IPS-18c (cell line): ENCODE measurements at regions not wholly inside any gene's neighbourhood (a gene's known extent, or its start where the extent isn't known, plus 50 kb on each side); places are given as distances from the start of the nearest gene placed in this dataset.
"Not testable (repeated sequence)": the region's sequence is repeated elsewhere in the genome, so short reads cannot be mapped to it uniquely, and the experiment has no call there.

Experiments used
- H3K4me3 ChIP-seq: 2 replicates; pipeline ENCODE4 v1.7.0; 2013; ENCODE audit warnings: low read depth, mild to moderate bottlenecking, low read length, moderate library complexity; ENCODE audit not compliant: insufficient read depth
- H3K9me3 ChIP-seq: one replicate; pipeline ENCODE4 v1.6.1; 2013; ENCODE audit warnings: mild to moderate bottlenecking, low read length, moderate library complexity; ENCODE audit not compliant: control insufficient read depth, insufficient read depth

DNA sequence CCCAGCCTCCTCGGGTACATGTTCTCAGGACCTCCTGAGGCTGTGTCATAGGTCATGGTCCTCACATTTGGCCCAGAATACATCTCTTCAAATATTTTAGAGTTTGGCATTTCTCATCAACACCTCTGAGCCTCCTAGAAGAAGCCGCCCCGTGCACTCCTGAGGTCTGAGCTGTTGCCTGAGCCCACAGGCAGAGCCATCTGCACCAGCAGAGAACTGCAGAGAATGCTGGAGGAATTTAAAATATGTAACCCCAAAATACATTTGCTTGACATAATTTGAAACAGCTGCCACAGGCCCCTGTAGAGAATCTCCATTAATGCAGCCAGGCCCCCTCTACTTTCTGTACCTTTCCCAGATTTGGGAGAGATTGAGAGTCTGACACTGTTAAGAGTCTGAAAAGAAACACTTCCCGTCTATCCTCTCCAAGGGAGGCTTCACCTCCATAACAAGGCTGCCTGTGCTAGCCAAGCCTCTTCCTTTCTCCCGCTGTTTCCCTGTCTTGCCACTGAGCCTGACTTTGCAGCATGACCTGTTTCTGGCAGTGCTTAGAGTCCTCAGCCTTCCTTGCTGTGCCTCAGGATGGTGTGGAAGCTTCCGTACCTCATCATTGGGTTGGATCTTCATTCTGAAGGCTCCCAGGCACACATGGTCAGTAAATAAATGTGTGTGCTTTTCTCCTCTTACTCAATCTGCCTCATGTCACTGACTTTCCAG is 95.4 kb upstream of the SFSWAP start:
- Histone ChIP-seq H3K9me3 (no peaks in the 10 kb centered on the region), H3K4me3 (no peak overlapping the region)

DNA sequence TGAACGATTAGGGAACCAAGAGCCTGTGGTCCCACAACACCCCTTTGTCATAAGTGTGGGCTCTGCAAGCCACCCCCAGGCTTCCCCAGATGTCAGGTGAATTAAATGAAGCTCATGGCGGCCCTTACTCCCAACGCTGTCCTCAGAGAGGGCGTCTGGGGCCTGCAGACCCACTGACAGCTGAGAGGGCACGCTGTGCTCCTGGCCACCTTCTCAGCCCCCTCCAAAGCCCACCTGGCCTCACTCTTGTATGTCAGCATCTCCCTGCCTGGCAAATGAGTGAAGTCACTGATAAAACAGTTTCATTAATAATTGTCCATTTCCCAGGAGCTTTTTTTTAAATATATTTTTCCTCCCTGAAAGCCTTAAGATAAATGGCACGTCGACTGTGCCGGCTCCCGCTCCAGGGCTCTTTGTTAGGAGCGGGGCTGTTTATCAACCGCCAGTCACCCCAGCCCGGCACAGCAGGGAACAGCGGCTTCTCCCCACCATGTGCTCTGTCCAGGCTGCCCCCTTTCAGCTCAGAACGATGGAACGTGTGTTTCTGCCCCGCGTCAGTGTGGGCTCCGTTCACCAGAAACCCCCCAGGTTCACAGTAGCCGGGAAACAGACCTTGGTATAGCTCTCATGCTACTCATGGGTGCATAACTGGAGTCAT is 94.7 kb upstream of the SFSWAP start:
- H3K9me3 ChIP-seq: no peaks in the 10 kb centered on the region
- H3K4me3 ChIP-seq: no peak overlapping the region

DNA sequence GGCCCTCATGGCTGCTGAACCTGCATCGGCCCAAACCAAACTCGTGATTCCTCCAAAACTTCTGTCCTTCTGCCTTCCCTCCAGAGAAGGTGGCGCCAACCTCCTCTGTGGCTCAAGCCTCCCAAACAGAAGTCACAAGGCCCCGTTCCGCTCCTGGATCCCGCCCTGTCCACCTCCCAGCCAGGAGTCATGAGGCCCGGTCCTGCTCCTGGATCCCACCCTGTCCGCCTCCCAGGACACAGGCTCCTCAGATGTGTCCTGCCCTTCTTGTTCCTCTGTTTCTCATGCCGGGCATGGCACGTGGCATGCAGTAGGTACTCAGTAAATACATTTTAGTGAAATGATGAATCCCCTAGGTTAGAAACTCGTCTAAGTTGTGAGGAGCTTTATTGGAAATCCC is 94.2 kb upstream of the SFSWAP start:
- Histone ChIP-seq H3K4me3 (no peak overlapping the region), H3K9me3 (no peaks in the 10 kb centered on the region)

DNA sequence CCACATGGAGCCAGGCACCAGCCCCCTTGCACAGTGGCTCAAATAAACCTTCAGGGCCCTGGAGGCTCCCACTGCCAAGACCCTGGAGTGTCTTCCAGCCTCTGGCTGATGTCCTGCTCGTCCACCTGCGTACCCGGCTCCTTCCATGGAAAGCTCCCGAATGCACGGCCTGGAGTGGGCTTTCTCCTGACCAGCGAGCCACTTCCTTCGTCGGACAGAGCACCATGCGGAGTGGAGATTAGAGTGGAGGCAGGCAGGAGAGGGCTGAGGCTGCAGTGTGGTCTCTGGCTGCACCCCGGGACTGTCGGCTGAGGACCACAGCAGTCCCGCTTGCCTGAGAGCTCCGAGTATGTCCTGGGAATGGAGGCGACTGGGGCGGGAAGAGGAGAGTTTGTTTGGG is 93.7 kb upstream of the SFSWAP start:
- no peak overlapping the region for H3K4me3 ChIP-seq
- H3K9me3 ChIP-seq: no peaks in the 10 kb centered on the region

DNA sequence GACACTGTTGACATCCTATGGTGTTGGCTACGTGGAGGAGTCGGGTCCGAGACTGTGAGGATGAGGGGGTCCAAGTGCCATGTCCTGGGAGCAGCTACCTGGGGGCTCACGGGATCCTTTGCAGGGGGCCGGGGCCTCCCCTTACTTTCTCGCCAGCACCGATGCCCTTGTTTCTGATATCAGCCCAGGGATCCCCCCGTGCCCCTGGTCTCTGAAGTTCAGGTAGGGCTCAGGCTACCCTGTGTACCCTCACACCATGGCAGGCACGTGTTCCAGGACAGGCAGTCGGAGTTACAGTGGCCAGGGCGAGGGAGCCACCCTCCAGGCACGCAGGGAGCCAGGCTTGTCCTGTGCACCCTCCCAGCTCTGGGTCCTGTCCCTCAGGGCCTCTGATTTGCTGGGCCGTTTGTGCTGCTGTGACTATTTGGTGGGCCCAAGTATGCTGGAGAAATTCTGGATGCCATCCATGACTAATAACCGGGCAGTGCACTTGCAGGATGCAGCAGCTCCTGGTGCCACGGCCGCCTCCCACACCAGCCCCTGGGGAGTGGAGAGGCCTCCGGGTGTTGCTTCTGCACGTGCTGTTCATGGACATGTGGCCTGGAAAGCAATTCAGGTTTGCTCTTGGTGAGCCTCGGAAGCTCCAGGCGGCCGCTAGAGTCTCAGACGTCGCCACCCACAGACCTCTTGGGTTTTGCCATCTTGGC is 93.1 kb upstream of the SFSWAP start:
- Histone ChIP-seq H3K9me3 (no peaks in the 10 kb centered on the region), H3K4me3 (no peak overlapping the region)

DNA sequence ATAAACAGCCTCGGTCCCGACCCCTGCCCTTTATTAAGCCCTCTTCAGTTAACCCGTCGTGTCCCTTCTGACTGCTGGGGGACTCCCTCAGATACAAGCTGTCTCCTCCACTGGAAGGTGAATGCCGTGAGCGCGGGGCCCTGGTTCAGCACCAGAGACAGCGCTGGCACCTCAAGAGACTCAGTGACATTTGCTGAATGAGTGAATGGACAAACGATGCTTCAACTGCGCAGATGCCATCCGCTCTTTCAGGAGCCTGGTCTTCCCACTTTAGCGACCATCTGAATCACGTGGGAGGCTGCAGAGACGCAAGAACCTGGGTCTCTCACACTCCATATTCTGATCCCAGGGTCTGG is 92.6 kb upstream of the SFSWAP start:
- Histone ChIP-seq H3K4me3 (no peak overlapping the region), H3K9me3 (no peaks in the 10 kb centered on the region)

DNA sequence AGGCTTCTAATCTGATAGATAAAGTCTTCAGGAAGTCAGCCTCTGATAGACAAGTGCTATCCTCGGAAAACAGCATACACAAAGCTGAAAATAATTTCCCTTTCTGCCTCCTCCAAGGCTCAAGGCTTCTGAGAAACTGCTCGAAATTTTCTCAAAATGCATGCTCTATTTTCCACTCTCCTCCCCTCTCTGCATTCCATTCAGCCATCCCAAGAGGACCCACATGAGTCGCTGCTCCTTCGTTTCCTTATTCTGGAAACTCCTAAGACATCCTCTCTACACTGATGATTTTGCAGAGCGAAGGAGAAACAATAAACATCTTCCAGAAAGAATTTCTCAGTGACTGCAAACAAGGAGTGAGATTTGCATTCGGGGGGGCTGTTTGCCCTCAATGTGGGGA is 92.2 kb upstream of the SFSWAP start:
- no peak overlapping the region for H3K4me3 ChIP-seq

DNA sequence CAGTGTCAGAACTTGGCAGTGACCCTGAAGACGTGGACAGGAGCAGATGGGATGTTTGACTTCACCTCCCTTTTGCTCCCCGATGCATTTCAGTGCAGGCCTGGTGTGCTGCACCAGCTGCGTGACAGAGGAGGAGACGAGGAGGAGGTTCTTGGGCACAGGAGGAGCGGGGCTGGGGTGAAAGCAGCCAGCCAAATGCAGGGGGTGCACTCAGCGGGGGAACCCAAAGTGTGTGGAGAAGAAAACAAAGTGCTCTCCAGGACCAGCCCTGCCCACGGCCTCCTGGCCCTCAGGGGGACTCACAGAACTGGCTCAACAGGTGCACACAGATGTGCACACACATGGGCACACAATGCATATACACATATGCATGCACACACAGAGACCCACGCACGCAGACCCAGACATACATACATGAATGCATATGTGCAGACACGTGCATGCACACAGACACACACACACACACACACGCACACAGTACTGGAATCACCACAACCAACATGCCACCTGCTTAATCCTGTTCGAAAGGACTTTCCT is 91.7 kb upstream of the SFSWAP start:
- Histone ChIP-seq H3K9me3 (no peaks in the 10 kb centered on the region), H3K4me3 (no peak overlapping the region)

More for the DNA sequence above, 92.2 kb upstream of the SFSWAP start:
- no peaks in the 10 kb centered on the region for H3K9me3 ChIP-seq

DNA sequence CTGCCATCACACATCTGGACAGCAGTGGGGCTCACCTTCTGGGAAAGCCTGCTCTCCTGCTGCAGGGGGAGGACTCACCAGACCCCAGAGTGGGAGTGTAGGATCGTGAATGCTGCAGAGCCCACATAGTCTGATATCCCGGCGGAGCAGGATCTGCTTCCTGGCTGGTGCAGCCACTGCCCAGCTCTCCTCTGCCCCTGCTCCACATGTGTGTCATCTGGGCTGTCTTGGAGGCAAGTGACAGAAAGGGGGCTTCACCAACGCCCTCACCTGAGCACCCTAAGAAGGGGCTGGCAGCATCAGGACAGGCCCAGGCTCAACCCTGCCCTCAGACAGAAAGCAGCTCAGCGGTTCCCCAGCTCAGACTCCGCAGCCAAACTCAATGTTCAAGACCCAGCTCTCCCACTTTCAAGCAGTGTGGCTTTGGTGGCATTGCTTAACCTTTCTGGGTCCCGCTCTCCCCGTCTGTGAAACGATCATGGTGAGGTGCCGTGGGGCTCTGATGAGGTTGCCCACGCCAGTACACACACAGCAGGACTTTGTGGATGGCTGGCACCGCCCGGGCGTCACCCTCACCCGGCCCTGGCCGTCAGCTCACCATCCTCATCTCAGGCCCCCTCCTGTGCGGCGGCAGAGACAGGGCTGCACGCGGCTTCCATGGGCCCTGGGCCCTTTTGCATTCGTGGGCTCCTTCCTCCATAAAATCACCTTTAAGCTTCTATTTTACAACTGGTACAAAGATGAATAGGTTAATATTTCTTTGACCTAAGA is 91.0 kb upstream of the SFSWAP start:
- Histone ChIP-seq H3K4me3 (no peak overlapping the region), H3K9me3 (no peaks in the 10 kb centered on the region)

DNA sequence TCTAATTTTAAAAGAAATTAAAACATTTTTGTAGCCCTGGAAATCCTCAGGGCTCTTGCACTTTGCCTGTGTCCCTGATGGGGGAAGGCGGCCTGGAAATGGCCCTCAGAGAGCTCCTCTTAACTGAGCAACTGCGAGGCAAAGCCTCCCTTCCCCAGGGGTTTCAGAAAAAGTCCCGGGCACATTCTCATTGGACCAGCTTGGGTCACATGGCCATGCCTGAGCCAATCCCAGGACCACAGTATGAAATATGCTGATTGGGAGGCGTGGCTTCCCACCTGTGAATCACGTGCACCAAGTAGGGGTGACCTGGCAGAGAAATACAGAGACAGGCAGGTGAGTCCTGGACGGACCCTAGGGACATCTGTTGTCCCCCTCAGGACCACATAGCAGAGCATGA is 90.4 kb upstream of the SFSWAP start:
- Histone ChIP-seq H3K4me3 (no peak overlapping the region), H3K9me3 (no peaks in the 10 kb centered on the region)

DNA sequence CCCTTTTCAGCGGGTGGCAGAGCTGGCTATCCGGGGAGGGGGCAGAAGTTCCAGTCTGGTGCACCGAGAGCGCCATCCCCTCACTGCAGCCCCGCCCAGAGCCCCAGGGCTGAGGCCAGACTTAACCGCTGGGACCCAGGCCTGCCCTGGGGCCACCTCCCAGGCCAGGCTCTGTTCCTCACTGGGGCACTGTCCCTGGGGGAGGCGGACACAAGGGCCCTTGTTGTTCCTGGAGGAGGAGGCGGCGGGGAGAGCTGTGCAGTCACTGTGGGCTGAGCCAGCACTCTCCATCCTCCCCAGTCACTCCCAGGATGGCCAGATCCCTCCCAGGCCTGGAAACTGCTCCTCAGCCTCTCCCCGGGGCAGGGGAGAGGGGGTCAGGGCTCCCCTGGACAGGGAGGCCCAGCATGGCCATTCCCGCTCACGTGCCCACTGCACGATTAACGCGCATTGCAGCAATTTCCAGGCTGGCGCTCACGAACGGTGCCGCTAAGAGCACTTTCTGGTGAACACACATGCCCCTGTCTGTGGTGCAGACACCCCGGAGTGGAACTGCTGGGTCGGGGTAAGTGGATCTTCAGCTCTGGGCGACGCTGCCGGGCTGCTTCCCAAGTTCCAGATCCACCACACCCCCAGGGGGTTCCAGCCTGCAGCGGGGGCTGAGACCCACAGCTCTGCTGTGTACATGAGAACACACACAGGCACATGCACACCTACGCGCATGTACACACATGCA is 89.8 kb upstream of the SFSWAP start:
- Histone ChIP-seq H3K9me3 (no peaks in the 10 kb centered on the region), H3K4me3 (no peak overlapping the region)

DNA sequence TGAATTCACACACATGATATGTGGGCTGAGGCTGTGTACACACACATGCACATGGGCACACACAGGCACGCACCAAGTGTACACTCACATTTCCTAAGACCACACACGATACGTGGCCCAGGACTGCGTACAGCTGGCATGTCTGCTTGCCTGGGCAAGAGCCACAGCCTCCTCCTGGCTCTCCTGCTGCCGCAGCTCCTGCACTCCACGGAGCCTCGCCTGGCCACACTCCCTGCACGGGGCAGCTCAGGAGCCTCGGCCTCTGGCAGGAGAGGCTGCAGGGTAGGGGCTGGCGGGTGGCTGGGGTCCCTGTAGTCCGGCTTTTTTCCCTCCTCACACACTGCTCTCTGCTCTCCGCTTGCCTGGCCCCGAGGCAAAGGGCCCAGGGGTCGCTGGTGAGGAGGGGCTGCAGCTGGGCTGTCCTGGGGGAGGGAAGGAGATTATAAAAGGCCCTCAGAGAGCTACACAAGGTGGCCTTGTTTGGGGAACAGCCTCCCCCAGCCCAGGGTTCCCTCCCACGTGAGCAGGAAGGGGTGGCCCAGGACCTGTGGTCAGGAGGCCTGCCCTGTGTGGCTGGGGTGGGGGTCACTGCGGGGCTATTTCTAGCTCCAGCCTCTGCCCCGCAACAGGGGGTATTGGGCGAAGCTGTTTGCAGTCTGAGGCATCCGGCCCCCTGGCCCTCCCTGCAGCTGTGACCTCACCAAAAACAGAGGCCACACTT is 89.0 kb upstream of the SFSWAP start:
- no peaks in the 10 kb centered on the region for H3K9me3 ChIP-seq
- no peak overlapping the region for H3K4me3 ChIP-seq

DNA sequence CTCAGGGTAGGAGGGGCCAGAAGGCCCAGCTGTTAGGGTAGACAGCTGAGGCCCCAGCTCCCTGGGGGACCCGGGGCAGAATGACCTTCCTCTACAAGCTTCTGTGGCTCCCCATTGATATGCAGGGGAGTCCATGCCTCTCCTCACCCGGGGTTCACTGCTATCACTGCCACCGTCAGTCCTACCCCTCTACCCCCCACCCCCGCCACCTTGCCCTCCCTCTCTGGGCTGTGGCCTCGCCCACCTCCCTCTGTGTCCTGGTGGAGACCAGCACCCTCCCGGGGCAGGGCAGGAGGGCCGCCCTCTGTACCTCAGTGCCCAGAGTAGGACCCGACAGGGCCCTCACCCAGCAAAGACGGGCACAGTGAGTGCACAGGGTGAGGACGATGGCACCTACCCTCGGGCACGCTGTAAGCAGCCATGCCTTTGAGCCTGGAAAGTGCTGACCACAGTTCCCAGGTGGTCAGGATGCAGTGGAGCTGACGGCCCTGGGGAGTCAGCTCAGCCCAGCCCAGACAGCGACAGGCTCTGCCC is 88.4 kb upstream of the SFSWAP start:
- Histone ChIP-seq H3K4me3 (no peak overlapping the region), H3K9me3 (no peaks in the 10 kb centered on the region)

DNA sequence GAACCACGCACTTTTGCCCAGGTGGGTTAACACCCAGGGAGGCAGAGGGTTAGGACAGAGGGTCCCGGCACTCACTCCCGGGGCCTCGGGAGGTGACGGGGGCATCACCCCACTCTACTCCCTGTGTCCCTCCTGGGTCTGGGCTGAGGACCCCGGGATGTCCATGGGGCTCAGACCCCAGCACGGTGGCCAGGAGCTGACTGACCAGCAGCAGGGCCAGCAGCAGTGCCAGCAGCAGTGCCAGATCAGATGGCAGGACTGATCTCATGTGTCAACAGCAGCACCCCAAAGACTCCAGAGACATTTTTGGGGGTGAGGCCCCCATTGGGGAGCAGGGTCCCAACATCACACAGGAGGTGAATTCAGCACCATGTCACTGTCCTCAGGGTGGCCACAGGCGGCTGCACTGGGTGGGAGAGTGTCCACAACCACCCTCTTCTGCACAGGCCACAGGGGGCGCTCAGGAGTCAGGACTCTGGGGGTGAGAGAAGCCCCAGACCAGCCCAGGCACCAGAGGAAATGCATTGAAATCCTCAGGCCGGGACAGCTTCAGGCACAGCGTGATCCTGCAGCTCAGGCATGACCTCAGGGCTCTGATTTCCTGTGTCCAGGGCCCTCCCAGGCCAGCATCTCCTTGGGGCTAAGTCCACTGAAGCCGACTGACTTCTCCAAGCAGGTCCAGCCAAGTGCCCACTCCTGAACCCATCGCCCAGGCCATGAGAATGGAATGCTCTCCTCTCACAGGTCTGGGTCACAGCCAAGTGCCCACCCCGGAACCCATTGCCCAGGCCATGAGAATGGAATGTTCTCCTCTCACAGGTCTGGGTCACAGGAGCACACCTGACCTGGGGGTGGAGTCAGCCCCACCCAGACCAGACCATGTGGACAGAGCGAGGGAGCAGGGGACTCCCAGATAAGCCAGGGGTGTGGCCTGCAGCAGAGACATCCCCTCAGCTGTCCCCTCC is 87.2 kb upstream of the SFSWAP start:
- not testable (repeated sequence) for H3K9me3 ChIP-seq, H3K4me3 ChIP-seq

DNA sequence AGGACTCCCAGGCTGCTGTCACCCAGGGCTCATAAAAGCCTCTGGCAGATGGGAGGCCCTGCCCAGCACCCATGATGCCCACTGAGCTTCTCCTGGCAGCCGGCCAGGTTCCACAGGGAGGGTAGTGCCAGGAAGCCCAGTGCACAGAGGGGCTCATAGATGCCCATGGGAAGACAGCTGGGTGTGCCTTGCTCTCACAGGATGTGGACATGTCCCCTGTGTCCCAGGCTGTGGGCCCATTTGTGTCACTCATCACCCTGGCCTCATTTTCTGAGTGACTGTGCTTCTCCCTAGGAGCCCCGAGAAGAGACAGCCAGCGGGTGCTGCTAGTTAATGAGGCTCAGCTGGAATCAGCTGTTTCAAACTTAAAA is 86.5 kb upstream of the SFSWAP start:
- H3K9me3 ChIP-seq, H3K4me3 ChIP-seq: not testable (repeated sequence)
